Forelimb muscle (tissue), 1 donor: ENCODE measurements at regions not wholly inside any gene's neighbourhood (a gene's known extent, or its start where the extent isn't known, plus 50 kb on each side); places are given as distances from the start of the nearest gene placed in this dataset.

Experiments
- DNase-seq: peaks from one replicate; pipeline ENCODE4 v3.0.0-alpha.2; 2013; ENCODE audit warnings: low read depth

DNA sequence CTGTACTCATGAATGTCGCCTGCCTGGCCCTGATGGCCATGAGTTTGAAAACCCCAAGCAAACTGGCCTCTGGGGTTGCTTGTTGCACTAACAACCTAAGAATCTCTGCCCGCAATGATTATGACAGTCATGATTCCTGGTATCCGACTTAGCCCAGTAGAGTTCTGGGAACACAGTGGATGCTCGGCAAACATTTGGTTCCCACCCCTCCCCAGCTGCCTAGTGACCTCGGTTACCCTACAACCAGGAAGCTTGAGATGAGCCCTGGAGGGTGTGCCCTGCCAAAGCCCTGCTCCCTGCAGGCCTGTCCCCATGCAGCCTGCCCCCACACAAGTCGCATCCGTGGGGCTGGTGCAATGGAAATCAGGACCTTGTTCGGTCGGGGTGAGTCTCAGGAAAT lies 76.0 kb upstream of the ZBTB40 start:
- DNase-seq = no peak

DNA sequence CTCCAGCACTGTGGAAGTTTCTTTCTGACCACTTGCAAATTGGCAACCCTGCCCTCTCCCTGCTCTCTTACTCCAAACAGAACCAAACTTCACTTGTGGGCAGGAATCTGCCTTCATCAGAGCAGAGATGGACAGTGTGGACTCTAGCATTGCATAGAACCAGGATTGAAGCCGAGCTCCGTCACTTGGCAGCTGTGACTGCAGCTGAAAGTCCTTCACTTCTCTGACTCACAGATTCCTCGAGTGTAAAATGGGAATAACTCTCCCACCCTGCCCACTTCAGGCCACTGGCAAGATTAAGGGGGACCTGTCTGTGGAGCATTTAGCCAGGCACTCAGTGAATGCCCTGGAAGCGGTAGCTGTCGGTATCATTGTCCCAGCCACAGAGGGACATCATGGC lies 75.7 kb upstream of the ZBTB40 start:
- DNase-seq = no peak

DNA sequence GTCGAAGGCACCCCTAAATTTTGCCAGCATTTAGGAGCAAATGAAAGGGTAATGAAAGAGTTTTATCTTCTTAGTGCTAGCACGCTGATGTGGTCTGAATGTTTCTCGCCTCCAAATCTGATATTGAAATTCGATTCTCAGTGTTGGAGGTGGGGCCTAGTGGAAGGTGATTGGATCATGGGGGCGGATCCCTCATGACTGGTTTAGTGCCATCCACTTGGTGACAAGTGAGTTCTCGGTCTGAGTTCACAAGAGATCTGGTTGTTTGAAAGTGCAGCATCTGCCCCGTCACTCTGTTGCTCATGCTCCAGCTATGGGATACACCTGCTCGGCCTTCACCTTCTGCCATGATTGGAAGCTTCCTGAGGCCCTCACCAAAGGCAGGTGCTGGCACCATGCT lies 75.1 kb upstream of the ZBTB40 start:
- no peak for DNase-seq

DNA sequence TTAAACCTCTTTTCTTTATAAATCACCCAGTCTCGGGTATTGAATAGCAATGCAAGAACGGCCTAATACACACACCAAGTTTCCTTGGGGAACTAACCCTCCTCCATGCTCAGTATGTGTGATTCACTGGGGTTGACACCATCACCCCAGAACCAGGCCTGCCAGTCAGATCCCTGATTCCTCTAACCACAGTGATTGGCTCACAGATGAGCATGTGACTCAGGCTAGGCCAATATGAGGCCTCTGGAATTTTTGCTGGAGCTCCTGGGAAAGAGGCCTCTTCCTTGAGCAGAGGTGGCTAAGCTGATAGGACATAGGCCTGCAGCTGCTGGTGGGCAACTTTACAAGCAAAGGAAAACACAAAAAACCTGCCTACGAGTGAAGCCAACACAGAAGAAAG lies 74.7 kb upstream of the ZBTB40 start:
- no peak for DNase-seq

DNA sequence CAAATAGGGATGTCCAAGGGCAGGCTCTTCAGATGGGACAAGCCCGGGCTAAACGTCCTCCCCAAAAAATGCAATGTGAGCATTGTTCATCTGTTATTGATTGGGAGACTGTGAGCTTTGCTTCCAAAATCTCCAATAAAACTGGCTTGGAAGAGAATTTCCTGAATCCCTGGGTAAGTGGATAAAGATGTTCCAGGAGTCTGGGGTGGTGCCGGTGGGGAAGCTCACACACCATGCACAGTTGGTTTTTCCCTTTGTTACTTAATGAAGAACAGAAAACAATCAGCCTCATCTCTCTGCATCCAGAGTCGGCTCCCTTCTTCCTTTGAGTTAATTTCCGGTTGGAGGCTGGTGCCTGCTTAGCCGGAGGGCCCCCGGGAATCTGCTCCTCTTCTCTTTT lies 72.1 kb upstream of the ZBTB40 start:
- no peak for DNase-seq

DNA sequence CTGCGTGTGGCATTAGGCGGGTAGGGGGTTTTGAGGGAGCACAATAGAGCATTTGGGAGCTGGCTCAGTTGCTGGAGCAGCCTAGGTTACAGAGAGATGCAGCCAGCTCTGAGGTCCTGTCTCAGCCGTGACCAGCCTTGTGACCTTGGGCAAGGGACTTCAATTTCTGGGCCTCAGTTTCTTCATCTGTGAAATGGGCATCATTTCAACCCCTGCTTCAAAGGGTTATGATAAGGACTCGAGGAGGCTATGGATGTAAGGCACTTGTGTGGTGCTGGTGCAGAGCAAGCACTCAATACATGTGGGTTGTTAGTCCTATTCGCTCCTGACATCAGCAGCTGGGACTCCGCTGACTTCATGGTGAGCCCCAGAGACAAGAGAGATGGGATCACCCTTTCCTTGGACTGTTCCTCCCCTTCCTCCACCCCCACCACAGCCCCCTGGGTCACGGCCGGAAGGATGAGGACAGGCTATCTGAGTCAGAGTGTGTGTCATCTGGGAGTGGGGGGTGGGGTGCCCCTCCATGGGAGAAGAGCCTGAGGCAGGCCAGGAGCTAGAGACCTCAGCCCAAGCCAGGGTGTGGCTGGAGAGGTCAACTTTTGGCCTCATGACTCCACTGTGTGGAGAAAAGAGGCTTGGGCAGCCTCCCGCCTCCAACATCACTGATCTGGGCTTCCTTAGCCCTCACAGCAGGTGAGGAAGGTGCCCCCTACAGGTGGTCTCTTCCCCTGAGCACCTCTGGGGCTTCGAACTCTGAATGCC lies 71.4 kb upstream of the ZBTB40 start:
- no peak for DNase-seq

DNA sequence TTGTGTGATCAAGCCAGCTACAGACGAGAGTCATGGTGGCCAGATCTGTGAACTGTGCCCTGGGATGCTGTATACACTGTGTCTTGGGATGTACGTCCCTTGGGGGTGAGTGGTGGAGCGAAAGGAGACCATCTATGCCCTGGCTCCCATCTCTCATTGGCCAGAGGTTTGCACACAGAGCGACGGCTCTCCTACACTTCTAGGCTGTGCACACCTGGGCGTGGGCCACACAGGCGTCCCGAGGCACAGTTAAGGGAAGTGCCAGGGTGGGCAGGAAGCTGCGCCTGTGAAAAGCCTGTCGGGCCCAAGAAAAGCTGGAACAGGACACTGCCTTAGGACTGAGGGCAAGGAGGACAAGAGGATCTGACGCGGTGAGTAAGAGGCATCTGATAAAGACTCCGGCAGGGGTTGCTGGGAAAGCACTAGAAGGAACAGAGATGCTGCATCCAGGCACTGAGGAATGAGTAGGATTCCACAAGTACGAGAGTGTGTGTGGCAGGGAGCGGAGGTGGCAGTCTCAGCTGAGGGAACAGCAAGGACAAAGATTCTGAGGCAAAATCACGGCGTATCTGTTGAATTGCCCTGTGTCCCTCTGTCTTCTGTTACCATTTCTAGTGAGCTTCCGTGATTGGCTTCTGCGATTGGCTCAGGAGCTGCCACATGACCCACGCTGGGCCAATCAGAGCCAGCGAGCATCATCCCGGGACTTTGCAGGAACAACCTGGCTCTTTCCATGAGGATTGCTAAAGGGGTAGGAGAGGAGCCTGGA lies 67.9 kb upstream of the ZBTB40 start:
- no peak for DNase-seq

DNA sequence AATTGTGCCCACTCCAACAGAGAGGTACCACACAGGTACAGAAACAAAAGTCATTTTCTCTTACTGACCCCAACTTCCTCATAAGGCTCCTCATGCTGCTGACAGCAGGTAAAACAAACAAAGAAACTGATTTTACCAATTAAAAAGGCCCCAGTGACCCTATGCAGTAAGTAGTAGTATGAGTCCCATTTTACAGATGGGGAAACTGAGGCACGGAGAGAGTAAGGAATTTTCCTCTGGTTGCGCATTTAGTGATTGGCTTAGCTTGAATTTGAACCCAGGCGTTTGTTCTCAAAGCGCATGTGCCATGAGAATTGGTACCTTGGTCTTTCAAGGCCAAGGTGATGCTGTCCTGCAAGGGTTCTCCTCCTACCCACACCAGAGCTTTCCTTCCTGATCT lies 66.1 kb upstream of the ZBTB40 start:
- DNase-seq = no peak

DNA sequence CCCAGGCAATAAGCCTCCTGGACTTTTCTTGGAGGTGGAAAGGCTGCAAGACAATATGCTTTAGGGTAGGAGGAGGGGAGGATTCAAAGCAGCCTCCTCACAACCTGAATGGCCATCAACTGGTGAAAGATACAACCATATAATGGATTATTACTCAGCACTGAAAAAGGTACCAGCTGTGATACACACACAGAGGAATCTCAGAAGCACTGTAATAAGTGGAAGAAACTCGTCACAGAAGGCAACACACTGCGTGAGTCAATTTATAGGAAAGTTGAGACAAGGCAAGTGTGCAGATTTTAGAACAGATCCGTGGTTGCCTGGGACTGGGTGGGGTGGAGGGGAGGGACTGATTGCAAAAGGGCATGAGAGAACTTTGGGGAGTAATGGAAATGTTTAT lies 64.9 kb upstream of the ZBTB40 start:
- no peak for DNase-seq

DNA sequence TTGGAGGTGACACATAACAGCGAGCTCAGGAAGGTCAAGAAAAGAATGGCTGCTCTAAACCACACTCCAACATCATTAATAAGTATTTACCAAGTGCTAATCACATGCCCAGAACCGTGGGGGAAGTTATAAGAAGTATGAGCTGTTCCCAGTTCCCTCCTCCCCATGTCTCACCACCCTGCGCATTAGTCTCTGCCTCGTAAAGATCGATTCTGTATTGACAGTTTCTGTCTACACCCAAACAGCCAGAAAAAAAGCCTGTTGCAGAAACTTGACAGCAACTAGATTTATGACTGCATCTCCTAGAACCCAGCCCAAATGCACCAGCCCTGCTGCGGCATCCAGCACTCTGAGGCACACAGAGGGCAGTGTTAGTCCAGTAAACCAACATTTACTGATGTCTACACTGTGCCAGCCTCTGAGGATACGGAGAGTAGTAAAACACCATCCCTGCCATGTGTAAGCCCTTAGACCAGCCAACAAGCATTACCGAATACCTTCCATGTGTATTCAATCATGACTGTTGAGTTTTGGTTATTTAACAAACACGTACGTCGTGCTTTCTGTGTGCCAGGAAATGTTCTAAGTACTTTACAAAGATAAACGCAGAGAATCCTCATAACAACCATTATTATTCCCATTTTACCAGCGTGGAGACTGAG lies 63.6 kb upstream of the ZBTB40 start:
- DNase-seq = no peak

DNA sequence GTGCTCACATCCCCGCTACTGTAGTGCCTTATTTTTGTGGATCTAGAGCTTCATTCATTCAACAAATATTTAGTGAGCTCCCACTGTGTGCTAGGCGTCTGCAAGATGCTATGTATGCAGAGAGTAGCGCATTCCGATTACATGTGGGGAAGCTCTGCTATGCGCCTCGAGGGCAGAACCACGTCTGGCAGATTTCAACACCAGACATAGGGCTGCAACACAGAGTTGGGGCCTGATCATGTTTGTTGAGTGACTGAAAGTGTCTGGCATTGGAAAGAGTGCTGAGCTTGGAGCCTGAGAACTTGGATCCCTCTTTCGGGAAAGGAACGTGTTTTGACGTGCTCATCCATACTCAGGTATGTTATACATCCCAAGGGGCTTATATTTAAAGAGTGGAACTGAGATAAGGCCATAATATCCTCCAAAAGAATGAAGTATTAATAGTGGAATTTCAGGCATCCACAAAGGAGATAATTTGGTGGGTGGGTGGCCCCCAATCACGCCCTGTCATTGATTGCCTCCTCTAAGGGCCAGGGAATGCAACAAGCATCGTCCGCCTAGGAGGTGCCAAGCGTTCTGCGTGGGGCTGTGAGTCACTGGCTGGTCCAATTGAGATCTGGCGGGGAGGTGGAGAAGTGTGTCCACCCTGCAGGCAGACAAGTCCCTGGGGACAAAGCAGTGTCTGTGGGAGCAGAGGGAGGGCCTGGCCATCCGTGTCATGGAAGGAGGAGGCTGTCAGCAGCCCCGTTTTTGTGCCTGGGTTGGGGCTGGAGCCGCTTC lies 62.8 kb upstream of the ZBTB40 start:
- DNase-seq = no peak

DNA sequence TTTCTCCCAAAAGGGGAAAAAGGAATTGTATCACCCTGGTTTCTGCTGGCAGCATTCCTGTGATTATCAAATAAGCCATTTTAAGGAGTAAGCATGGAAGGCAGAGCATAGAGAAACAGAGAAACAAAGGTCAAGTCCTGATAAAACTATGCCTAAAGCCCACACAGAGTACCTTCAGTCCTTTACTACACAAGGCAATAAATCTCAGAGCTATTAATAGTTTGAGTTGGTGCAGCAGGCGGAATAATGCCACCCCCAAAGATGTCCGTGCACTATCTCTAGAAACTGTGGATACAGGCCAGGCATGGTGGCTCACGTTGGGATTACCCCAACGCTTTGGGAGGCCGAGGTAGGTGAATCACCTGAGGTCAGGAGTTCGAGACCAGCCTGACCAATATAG lies 58.1 kb upstream of the ZBTB40 start:
- DNase-seq = no peak

DNA sequence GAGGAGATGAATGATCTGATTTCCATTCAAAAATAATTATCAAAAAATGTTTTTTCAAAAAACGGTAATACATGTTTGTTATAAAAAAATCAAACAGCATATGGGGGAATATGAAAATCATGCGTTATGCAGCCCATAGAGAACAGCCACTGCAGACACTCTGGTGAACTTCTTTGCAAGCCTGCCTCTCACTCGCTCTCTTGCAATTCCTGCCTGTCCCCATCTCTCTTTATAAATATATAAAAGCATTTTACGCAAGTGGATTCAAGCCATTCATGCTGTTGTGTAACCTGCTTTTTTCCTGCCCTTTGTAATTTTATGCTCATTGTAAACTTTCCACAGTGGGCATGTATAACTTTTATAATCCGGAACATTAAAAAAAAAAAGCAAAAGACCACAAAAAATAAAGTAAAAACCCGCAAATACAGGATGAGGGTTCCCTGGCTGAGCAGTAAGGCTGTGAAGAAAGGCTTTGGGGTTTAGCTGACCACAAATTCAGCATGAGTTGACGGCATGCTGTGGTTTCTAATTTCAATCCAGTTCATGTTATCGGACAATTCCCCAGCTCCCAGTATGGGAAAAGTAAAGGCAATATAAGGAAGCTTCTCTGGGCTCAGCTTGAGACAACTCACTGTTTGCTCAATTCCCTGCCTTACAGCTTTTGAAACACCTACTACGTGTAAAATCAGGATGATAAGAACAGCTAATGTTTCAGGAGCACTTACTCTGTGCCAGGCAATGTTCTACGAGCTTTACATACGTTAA lies 52.8 kb upstream of the ZBTB40 start:
- no peak for DNase-seq

DNA sequence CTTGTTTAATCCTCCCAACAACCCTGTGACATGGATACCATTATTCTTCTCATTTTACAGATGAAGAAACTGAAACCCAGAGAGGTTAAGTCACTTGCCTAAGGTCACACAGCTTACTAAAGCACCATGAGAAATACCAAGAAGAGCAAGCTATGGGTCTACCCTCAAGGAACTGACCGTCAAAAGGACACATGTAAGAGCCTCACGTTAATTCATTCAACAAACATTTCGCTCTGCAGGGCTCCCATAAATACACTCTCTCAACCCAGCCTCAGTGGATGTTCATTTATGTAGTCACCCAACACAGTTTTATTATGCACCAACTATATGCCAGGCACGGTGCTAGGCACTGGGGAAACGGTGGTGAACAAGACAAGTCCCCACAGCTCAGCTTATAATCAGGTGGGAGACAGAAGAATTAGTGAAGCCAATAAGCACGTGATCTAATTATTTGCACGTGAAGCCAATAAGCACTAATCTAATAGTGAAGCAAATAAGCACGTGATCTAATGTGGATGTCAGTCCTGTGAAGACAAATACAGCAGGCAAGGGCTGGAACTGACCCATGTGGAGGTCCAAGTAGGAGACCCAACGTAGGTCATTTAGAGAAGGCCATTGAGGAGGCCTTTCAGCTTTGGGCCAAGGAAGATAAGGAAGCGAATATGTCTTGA lies 52.1 kb upstream of the ZBTB40 start:
- DNase-seq = no peak
